HepG2 (cell line): ENCODE measurements at regions not wholly inside any gene's neighbourhood (a gene's known extent, or its start where the extent isn't known, plus 50 kb on each side); places are given as distances from the start of the nearest gene placed in this dataset.

Experiments used
- EZH2 ChIP-seq: conservative IDR thresholded peaks from 2 replicates; pipeline ENCODE4 v1.6.1; 2012; ENCODE audit warnings: mild to moderate bottlenecking, low read depth, low read length, moderate library complexity
- FOXO1 ChIP-seq: sonication (generic); formaldehyde crosslinking; IDR thresholded peaks from 2 replicates; pipeline ENCODE4 v1.4.0; 2020; ENCODE audit warnings: missing genetic modification reagents
- NR2F2 ChIP-seq: IDR thresholded peaks from 2 replicates; pipeline ENCODE4 v1.6.1; 2012; ENCODE audit warnings: low read depth, inconsistent platforms, borderline replicate concordance
- POLR2AphosphoS5 ChIP-seq: IDR thresholded peaks from 2 replicates; pipeline ENCODE4 v1.6.1; 2012; ENCODE audit warnings: low read depth, low read length
- RELA ChIP-seq: sonication (generic); formaldehyde crosslinking; IDR thresholded peaks from 2 replicates; pipeline ENCODE4 v1.4.0; 2020; ENCODE audit warnings: missing genetic modification reagents
- ZFYVE20 ChIP-seq: sonication (generic); formaldehyde crosslinking; IDR thresholded peaks from 2 replicates; pipeline ENCODE4 v1.8.0; 2023; ENCODE audit warnings: low read depth, mild to moderate bottlenecking, moderate library complexity, missing genetic modification reagents, borderline replicate concordance
- ZNF121 ChIP-seq: sonication (generic); formaldehyde crosslinking; IDR thresholded peaks from 2 replicates; pipeline ENCODE4 v1.5.0; 2020; ENCODE audit warnings: mild to moderate bottlenecking, missing genetic modification reagents
- TF ChIP-seq, protein P1 (sequence below): sonication (generic); formaldehyde crosslinking; IDR thresholded peaks from 2 replicates; pipeline ENCODE4 v1.8.1; 2023; ENCODE audit warnings: mild to moderate bottlenecking, moderate library complexity, missing genetic modification reagents
- TF ChIP-seq, protein P2 (sequence below): sonication (generic); formaldehyde crosslinking; IDR thresholded peaks from 2 replicates; pipeline ENCODE4 v1.8.1; 2023; ENCODE audit warnings: missing genetic modification reagents, inconsistent platforms, borderline replicate concordance
- TF ChIP-seq, protein P3 (sequence below): sonication (generic); formaldehyde crosslinking; IDR thresholded peaks from 2 replicates; pipeline ENCODE4 v1.8.1; 2023; ENCODE audit warnings: mild to moderate bottlenecking, inconsistent platforms, moderate library complexity, missing genetic modification reagents, borderline replicate concordance

DNA sequence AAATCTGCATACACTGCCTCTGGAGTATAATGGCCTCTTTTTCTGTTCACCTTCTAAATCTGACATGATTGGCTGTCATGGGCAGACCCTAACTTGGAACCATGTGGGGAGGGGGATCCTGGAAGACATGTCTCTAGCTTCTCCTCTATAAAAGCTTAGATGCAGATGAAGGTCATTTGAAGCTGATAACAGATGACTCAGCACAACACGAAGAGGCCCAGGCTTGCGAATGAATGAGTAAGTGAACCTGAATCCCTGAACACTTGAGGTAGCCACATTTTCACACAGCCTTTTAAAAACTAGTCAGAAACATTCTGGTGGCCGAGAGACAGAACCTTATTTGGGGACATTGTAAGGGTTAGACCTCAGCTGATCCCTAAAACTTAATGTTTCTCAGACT, 282.6 kb downstream of the ELAVL2 start:
- TF ChIP-seq, protein P1, sequence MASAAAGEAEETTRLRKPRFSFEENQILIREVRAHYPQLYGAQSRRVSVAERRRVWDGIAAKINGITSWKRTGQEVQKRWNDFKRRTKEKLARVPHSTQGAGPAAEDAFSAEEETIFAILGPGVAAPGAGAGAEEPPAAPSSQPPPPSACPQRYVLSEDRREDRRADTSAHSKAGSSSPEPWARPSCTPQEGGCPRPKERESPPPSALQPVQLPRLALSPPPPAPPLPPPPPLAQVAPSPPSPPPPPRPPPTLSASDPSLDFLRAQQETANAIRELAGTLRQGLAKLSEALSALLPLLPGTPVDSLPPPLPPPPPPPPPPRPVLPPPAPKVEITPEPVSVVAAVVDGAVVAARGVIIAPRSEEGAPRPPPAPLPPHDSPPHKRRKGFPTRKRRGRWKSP (CRISPR knock-in tag) = no peak
- TF ChIP-seq ZFYVE20 (CRISPR knock-in tag) (no peak), ZNF121 (no peak), NR2F2 (no peak), FOXO1 (CRISPR knock-in tag) (no peak), POLR2AphosphoS5 (no peak), EZH2 (no peak), RELA (CRISPR knock-in tag) (no peak)
- TF ChIP-seq, protein P2, sequence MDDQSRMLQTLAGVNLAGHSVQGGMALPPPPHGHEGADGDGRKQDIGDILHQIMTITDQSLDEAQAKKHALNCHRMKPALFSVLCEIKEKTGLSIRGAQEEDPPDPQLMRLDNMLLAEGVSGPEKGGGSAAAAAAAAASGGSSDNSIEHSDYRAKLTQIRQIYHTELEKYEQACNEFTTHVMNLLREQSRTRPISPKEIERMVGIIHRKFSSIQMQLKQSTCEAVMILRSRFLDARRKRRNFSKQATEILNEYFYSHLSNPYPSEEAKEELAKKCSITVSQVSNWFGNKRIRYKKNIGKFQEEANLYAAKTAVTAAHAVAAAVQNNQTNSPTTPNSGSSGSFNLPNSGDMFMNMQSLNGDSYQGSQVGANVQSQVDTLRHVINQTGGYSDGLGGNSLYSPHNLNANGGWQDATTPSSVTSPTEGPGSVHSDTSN (CRISPR knock-in tag) = no peak
- TF ChIP-seq, protein P3, sequence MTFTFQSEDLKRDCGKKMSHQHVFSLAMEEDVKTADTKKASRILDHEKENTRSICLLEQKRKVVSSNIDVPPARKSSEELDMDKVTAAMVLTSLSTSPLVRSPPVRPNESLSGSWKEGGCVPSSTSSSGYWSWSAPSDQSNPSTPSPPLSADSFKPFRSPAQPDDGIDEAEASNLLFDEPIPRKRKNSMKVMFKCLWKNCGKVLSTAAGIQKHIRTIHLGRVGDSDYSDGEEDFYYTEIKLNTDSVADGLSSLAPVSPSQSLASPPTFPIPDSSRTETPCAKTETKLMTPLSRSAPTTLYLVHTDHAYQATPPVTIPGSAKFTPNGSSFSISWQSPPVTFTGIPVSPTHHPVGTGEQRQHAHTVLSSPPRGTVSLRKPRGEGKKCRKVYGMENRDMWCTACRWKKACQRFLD (CRISPR knock-in tag) = no peak
